Karpas-422 (cell line): ENCODE measurements at regions not wholly inside any gene's neighbourhood (a gene's known extent, or its start where the extent isn't known, plus 50 kb on each side); places are given as distances from the start of the nearest gene placed in this dataset.

ENCODE experiments used
- DNase-seq: peaks from one replicate; pipeline ENCODE4 v3.0.0-alpha.2; 2015
- H2AFZ ChIP-seq: fragments of 200-600 bp; sonication (generic); 2 replicates; pipeline ENCODE4 v1.6.1; 2014; ENCODE audit warnings: antibody characterized with exemption, low read length, mixed read lengths
- H3K27ac ChIP-seq: fragments of 200-600 bp; sonication (generic); 2 replicates; pipeline ENCODE4 v1.5.1; 2014; ENCODE audit warnings: mild to moderate bottlenecking, low read length, moderate library complexity
- H3K27me3 ChIP-seq: fragments of 200-600 bp; sonication (generic); 2 replicates; pipeline ENCODE4 v1.6.1; 2014; ENCODE audit warnings: low read length, mixed read lengths
- H3K36me3 ChIP-seq: fragments of 200-600 bp; sonication (generic); 2 replicates; pipeline ENCODE4 v1.6.1; 2014; ENCODE audit warnings: low read length, mixed read lengths; ENCODE audit not compliant: insufficient read depth
- H3K4me1 ChIP-seq: fragments of 200-600 bp; sonication (generic); 2 replicates; pipeline ENCODE4 v1.6.1; 2014; ENCODE audit warnings: mild to moderate bottlenecking, low read length, mixed read lengths
- H3K4me2 ChIP-seq: fragments of 200-600 bp; sonication (generic); 2 replicates; pipeline ENCODE4 v1.6.1; 2014; ENCODE audit warnings: low read length, low read depth, mild to moderate bottlenecking; ENCODE audit not compliant: poor library complexity, severe bottlenecking
- H3K4me3 ChIP-seq: fragments of 200-600 bp; sonication (generic); 2 replicates; pipeline ENCODE4 v1.5.1; 2014; ENCODE audit warnings: mild to moderate bottlenecking, antibody characterized with exemption, low read length, mixed read lengths
- H3K79me2 ChIP-seq: fragments of 200-600 bp; sonication (generic); 2 replicates; pipeline ENCODE4 v1.6.1; 2014; ENCODE audit warnings: mild to moderate bottlenecking, low read length, mixed read lengths
- H3K9ac ChIP-seq: fragments of 200-600 bp; sonication (generic); 2 replicates; pipeline ENCODE4 v1.6.0; 2014; ENCODE audit warnings: low read length
- H3K9me2 ChIP-seq: fragments of 200-600 bp; sonication (generic), shearing (Covaris generic); replicated peaks from 2 replicates; pipeline ENCODE4 v1.6.0; 2014; ENCODE audit warnings: mild to moderate bottlenecking, low read length, moderate library complexity; ENCODE audit not compliant: insufficient read depth
- H3K9me3 ChIP-seq: fragments of 300-700, 200-600 bp; sonication (generic); 2 replicates; pipeline ENCODE4 v1.6.1; 2014; ENCODE audit warnings: low read length, mixed read lengths
- H4K20me1 ChIP-seq: fragments of 200-600 bp; sonication (generic); 2 replicates; pipeline ENCODE4 v1.6.1; 2014; ENCODE audit warnings: mild to moderate bottlenecking, antibody characterized with exemption, low read length, low read depth; ENCODE audit not compliant: insufficient read depth

GRCh38 chr2:84048964-84049363 is 410.1 kb downstream of the SUCLG1 start:
- no peaks in the 10 kb centered on the region for H3K79me2 ChIP-seq
- no peaks in the 10 kb centered on the region for H3K36me3 ChIP-seq
- H3K9me3 ChIP-seq: no peaks in the 10 kb centered on the region
- H3K9me2 ChIP-seq: no peaks in the 10 kb centered on the region
- DNase-seq: no peak
- no peaks in the 10 kb centered on the region for H3K4me1 ChIP-seq
- H3K27me3 ChIP-seq: no peaks in the 10 kb centered on the region
- H3K4me3 ChIP-seq: no peak overlapping the region
- no peak overlapping the region for H2AFZ ChIP-seq
- H3K4me2 ChIP-seq: no peak overlapping the region
- H4K20me1 ChIP-seq: no peaks in the 10 kb centered on the region
- H3K9ac ChIP-seq: no peak overlapping the region
- H3K27ac ChIP-seq: no peak overlapping the region

- Histone ChIP-seq H3K9ac (no peak overlapping the region), H2AFZ (no peak overlapping the region), H3K4me1 (no peaks in the 10 kb centered on the region), H3K36me3 (no peaks in the 10 kb centered on the region), H3K27me3 (no peaks in the 10 kb centered on the region), H3K4me2 (no peak overlapping the region), H4K20me1 (no peaks in the 10 kb centered on the region), H3K9me3 (no peaks in the 10 kb centered on the region), H3K4me3 (no peak overlapping the region), H3K79me2 (no peaks in the 10 kb centered on the region), H3K27ac (no peak overlapping the region), H3K9me2 (no peaks in the 10 kb centered on the region)
- no peak for DNase-seq
Measured at GRCh38 chr2:84041506-84041905, 417.6 kb downstream of the SUCLG1 start.

- H3K79me2 ChIP-seq: no peaks in the 10 kb centered on the region
- no peaks in the 10 kb centered on the region for H4K20me1 ChIP-seq
- no peaks in the 10 kb centered on the region for H3K9me2 ChIP-seq
- no peak overlapping the region for H3K27ac ChIP-seq
- no peak overlapping the region for H2AFZ ChIP-seq
- no peaks in the 10 kb centered on the region for H3K9me3 ChIP-seq
- no peak overlapping the region for H3K4me3 ChIP-seq
- no peak overlapping the region for H3K4me2 ChIP-seq
- H3K27me3 ChIP-seq: no peaks in the 10 kb centered on the region
- DNase-seq: no peak
- H3K4me1 ChIP-seq: no peaks in the 10 kb centered on the region
- H3K9ac ChIP-seq: no peak overlapping the region
- H3K36me3 ChIP-seq: no peaks in the 10 kb centered on the region
Measured at GRCh38 chr2:84040281-84040680, 418.8 kb downstream of the SUCLG1 start.

GRCh38 chr2:84038866-84039265 is 420.2 kb downstream of the SUCLG1 start:
- Histone ChIP-seq H3K4me3 (no peak overlapping the region), H3K4me2 (no peak overlapping the region), H4K20me1 (no peaks in the 10 kb centered on the region), H3K9me3 (no peaks in the 10 kb centered on the region), H3K4me1 (no peaks in the 10 kb centered on the region), H3K79me2 (no peaks in the 10 kb centered on the region), H3K9ac (no peak overlapping the region), H3K36me3 (no peaks in the 10 kb centered on the region), H2AFZ (no peak overlapping the region), H3K27me3 (no peaks in the 10 kb centered on the region), H3K27ac (no peak overlapping the region), H3K9me2 (no peaks in the 10 kb centered on the region)
- DNase-seq: no peak

GRCh38 chr2:84033347-84033974 is 425.6 kb downstream of the SUCLG1 start:
- no peak overlapping the region for H2AFZ ChIP-seq
- no peak overlapping the region for H3K9ac ChIP-seq
- no peaks in the 10 kb centered on the region for H3K36me3 ChIP-seq
- no peaks in the 10 kb centered on the region for H3K9me3 ChIP-seq
- H3K4me2 ChIP-seq: no peak overlapping the region
- H3K27ac ChIP-seq: no peak overlapping the region
- H3K9me2 ChIP-seq: no peaks in the 10 kb centered on the region
- H4K20me1 ChIP-seq: no peaks in the 10 kb centered on the region
- no peak overlapping the region for H3K4me3 ChIP-seq
- H3K4me1 ChIP-seq: no peaks in the 10 kb centered on the region
- H3K27me3 ChIP-seq: no peaks in the 10 kb centered on the region
- no peaks in the 10 kb centered on the region for H3K79me2 ChIP-seq
- DNase-seq: no peak

- no peak for DNase-seq
- Histone ChIP-seq H3K27me3 (no peaks in the 10 kb centered on the region), H3K4me3 (no peak overlapping the region), H3K36me3 (no peaks in the 10 kb centered on the region), H3K9ac (no peak overlapping the region), H2AFZ (no peak overlapping the region), H3K9me2 (no peaks in the 10 kb centered on the region), H4K20me1 (no peaks in the 10 kb centered on the region), H3K79me2 (no peaks in the 10 kb centered on the region), H3K4me1 (no peaks in the 10 kb centered on the region), H3K9me3 (no peaks in the 10 kb centered on the region), H3K27ac (no peak overlapping the region), H3K4me2 (no peak overlapping the region)
Measured at GRCh38 chr2:84031312-84032050, 427.6 kb downstream of the SUCLG1 start.

GRCh38 chr2:84029903-84030575 is 429.0 kb downstream of the SUCLG1 start:
- no peak for DNase-seq
- Histone ChIP-seq H3K27ac (no peak overlapping the region), H3K9ac (no peak overlapping the region), H3K79me2 (no peaks in the 10 kb centered on the region), H3K27me3 (no peaks in the 10 kb centered on the region), H3K9me3 (no peaks in the 10 kb centered on the region), H3K4me2 (no peak overlapping the region), H3K9me2 (no peaks in the 10 kb centered on the region), H2AFZ (no peak overlapping the region), H3K36me3 (no peaks in the 10 kb centered on the region), H4K20me1 (no peaks in the 10 kb centered on the region), H3K4me3 (no peak overlapping the region), H3K4me1 (no peaks in the 10 kb centered on the region)

GRCh38 chr2:84026818-84027217 is 432.3 kb downstream of the SUCLG1 start:
- no peaks in the 10 kb centered on the region for H3K36me3 ChIP-seq

More at GRCh38 chr2:84026818-84027217, 432.3 kb downstream of the SUCLG1 start:
- DNase-seq: no peak
- Histone ChIP-seq H3K27ac (no peak overlapping the region), H3K9ac (no peak overlapping the region), H3K79me2 (no peaks in the 10 kb centered on the region), H3K27me3 (no peaks in the 10 kb centered on the region), H4K20me1 (no peaks in the 10 kb centered on the region), H3K9me3 (no peaks in the 10 kb centered on the region), H3K4me1 (no peaks in the 10 kb centered on the region), H3K9me2 (no peaks in the 10 kb centered on the region), H3K4me3 (no peak overlapping the region), H3K4me2 (no peak overlapping the region), H2AFZ (no peak overlapping the region)
